Activated CD4-positive, alpha-beta T cell treated with anti-CD3 and anti-CD28 coated beads, Interleukin-2, amount 10 ng/mL, durations not matched to agents 7 days and 5 days (primary cell): ENCODE measurements at regions not wholly inside any gene's neighbourhood (a gene's known extent, or its start where the extent isn't known, plus 50 kb on each side); places are given as distances from the start of the nearest gene placed in this dataset.

Experiments
- CTCF ChIA-PET: fragments of 350-600 bp; sonication (Branson Sonifier 250); formaldehyde crosslinking; loops from one replicate; lab custom pipeline; 2021; ENCODE audit warnings: antibody characterized with exemption; lab: Charles Lee
- POLR2A ChIA-PET: fragments of 350-600 bp; sonication (Branson Sonifier 250); formaldehyde crosslinking; loops from one replicate; lab custom pipeline; 2021; ENCODE audit warnings: antibody characterized with exemption; lab: Charles Lee
- DNase-seq: peaks from one replicate; pipeline ENCODE4 v3.0.0-alpha.2; 2020
- H3K27ac Mint-ChIP-seq: one replicate; pipeline ENCODE4 v1.8.0; 2021; ENCODE audit warnings: mild to moderate bottlenecking, moderate library complexity, mixed read lengths
- H3K27me3 Mint-ChIP-seq: one replicate; pipeline ENCODE4 v1.8.0; 2021; ENCODE audit warnings: mixed read lengths
- H3K36me3 Mint-ChIP-seq: one replicate; pipeline ENCODE4 v1.8.0; 2021; ENCODE audit warnings: low read depth, mixed read lengths
- H3K4me1 Mint-ChIP-seq: one replicate; pipeline ENCODE4 v1.8.0; 2021; ENCODE audit warnings: mixed read lengths
- H3K4me3 Mint-ChIP-seq: one replicate; pipeline ENCODE4 v1.8.0; 2021; ENCODE audit warnings: mild to moderate bottlenecking, moderate library complexity, mixed read lengths
- H3K9me3 Mint-ChIP-seq: one replicate; pipeline ENCODE4 v1.8.0; 2021; ENCODE audit warnings: mixed read lengths

DNA sequence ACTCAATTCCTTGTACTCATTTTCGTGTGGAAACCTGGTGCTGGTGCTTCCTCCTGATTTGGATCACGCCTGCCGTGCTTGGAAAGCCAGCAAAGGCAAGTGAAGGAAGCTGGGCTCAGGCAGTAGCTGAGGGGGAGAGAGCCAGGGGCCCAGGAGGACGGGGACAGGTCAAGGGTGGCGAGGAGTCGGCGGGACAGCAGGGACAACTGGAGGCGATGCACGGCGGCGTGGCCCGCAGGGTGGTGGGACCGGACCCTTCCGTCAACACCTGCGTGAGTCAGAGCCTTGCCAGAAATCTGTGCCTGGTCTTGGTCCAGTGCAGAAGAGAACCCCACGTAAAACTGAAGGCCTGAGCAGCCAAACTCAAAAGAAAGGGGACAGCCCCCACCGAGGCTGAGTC, 309.7 kb upstream of the SHH start:
- ChIA-PET CTCF (no interaction called here), POLR2A (no interaction called here)
- H3K27me3 Mint-ChIP-seq = no peaks in the 10 kb centered on the region
- H3K27ac Mint-ChIP-seq = no peak overlapping the region
- H3K36me3 Mint-ChIP-seq = no peaks in the 10 kb centered on the region
- no peaks in the 10 kb centered on the region for H3K4me1 Mint-ChIP-seq
- DNase-seq = no peak
- no peak overlapping the region for H3K4me3 Mint-ChIP-seq
- no peaks in the 10 kb centered on the region for H3K9me3 Mint-ChIP-seq

DNA sequence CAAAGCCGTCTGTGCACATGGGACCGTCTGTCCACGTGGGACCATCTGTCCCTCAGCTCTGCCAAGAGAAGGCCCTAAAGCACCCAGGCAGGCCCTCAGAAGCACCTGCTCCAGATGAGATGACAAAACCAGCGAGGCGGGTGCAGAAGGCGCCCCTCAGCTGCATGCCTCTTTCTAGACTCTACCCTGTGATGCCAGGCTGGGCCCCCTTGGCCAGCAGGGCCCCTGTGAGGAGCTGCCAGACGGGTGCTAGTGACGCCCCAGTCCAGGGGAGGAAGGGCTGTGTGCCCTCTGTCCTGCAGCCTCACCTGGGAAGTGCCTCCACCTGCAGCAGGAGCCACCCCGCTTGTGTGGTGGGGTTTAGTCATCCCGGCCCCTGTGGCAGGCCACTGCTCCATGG, 309.2 kb upstream of the SHH start:
- ChIA-PET POLR2A (no interaction called here), CTCF (no interaction called here)
- H3K27ac Mint-ChIP-seq = no peak overlapping the region
- H3K4me1 Mint-ChIP-seq = no peaks in the 10 kb centered on the region
- H3K4me3 Mint-ChIP-seq = no peak overlapping the region
- H3K27me3 Mint-ChIP-seq = no peaks in the 10 kb centered on the region
- no peaks in the 10 kb centered on the region for H3K9me3 Mint-ChIP-seq
- DNase-seq = no peak
- no peaks in the 10 kb centered on the region for H3K36me3 Mint-ChIP-seq

DNA sequence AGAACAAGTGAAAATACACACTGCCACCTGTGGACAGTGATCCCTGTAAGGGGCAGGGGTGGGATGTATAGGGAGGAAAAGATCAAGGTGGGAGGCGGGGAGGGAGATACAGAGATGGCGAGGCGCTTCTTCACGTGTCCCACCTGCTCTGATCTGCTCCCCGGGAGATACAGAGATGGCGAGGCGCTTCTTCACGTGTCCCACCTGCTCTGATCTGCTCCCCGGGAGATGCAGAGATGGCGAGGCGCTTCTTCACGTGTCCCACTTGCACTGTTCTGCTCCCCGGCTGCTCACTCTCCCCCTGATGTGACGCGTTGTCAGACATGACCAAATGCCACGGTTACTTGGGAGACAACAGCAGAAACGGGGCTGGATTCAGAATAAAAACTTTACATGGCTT, 308.3 kb upstream of the SHH start:
- H3K36me3 Mint-ChIP-seq = no peaks in the 10 kb centered on the region
- H3K27ac Mint-ChIP-seq = no peak overlapping the region
- H3K27me3 Mint-ChIP-seq = no peaks in the 10 kb centered on the region
- H3K9me3 Mint-ChIP-seq = no peaks in the 10 kb centered on the region
- CTCF ChIA-PET = no interaction called here
- no peaks in the 10 kb centered on the region for H3K4me1 Mint-ChIP-seq
- POLR2A ChIA-PET = no interaction called here
- no peak overlapping the region for H3K4me3 Mint-ChIP-seq
- DNase-seq = no peak

DNA sequence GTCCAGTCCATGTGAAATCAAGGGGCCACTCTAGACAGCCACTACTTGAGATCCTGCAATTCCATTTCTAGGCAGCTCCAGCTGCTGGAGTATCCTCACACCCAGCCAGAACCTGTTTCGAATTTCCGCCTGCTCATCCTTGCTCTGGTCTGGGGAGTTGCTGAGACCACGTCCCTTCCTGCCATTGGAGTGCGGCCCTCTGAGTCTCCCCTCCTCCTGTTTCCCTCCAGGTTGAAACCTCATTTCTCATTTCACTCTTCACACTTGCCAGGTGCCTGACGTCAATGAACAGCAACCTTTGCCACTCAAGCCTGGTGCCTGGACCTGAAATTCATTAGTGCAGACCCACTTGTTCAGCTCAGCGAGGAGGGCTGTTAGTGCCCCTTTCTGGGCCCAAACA, 307.5 kb upstream of the SHH start:
- H3K27me3 Mint-ChIP-seq = no peaks in the 10 kb centered on the region

DNA sequence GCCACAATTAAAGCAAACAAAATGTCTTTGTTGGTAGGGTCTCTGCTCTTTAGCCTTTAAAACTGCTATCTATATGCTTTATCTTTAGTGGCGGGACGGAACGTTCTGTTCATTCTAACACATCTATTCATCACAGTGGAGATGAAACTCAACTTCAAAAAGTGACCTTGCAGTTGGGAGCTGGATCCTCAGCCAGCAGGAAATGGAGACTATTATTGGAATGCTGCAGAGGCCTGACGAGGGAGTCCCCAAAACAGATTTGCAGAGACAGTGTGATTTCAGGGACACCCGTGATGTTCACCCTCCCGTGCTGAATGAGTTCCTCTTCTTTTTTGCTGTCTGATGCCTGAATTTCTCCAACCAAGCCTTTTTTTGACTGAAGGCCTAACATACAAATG, 306.0 kb upstream of the SHH start:
- no peak overlapping the region for H3K4me3 Mint-ChIP-seq
- ChIA-PET CTCF (no interaction called here), POLR2A (no interaction called here)
- no peaks in the 10 kb centered on the region for H3K4me1 Mint-ChIP-seq
- no peaks in the 10 kb centered on the region for H3K9me3 Mint-ChIP-seq
- H3K27me3 Mint-ChIP-seq = no peaks in the 10 kb centered on the region
- H3K36me3 Mint-ChIP-seq = no peaks in the 10 kb centered on the region
- H3K27ac Mint-ChIP-seq = no peak overlapping the region
- DNase-seq = no peak

More for the DNA sequence above, 307.5 kb upstream of the SHH start:
- no peak overlapping the region for H3K27ac Mint-ChIP-seq
- ChIA-PET CTCF (no interaction called here), POLR2A (no interaction called here)
- no peak overlapping the region for H3K4me3 Mint-ChIP-seq
- no peaks in the 10 kb centered on the region for H3K4me1 Mint-ChIP-seq
- H3K9me3 Mint-ChIP-seq = no peaks in the 10 kb centered on the region
- DNase-seq = no peak
- no peaks in the 10 kb centered on the region for H3K36me3 Mint-ChIP-seq

DNA sequence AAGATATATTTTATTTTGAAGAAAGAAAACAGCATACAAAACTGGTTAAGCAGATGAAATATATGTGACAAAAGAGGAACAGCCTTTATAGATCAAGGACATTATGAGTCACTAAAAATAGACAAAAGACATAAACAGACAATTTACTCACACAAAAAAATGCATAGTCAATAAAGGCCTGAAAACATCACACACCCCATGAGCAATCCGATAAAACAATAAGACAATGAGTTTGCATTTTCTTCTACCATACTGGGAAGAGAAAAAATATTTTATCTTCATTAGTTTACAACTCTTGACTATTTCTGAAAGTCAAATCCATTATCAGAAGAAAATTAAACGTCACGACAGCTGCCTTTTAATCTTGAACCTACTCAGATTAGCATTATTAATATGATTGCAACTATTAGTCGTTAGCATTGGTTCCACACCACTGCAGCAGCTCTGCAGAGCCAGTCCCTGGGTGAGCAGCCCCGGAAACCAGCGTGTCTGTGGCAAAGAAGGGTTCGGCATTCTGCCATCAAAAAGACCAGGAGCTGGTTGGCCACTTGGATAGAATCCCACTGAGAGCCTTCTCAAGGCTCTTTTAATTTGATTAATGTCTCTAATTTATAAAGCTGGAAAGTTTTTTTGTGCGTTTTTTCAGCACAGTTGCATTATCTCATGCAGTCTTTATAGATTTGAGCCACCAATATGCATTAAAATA, 305.4 kb upstream of the SHH start:
- Mint-ChIP-seq H3K4me3 (no peak overlapping the region), H3K36me3 (no peaks in the 10 kb centered on the region), H3K27me3 (no peaks in the 10 kb centered on the region), H3K4me1 (no peaks in the 10 kb centered on the region), H3K9me3 (no peaks in the 10 kb centered on the region), H3K27ac (no peak overlapping the region)
- CTCF ChIA-PET = no interaction called here
- no peak for DNase-seq
- POLR2A ChIA-PET = no interaction called here

DNA sequence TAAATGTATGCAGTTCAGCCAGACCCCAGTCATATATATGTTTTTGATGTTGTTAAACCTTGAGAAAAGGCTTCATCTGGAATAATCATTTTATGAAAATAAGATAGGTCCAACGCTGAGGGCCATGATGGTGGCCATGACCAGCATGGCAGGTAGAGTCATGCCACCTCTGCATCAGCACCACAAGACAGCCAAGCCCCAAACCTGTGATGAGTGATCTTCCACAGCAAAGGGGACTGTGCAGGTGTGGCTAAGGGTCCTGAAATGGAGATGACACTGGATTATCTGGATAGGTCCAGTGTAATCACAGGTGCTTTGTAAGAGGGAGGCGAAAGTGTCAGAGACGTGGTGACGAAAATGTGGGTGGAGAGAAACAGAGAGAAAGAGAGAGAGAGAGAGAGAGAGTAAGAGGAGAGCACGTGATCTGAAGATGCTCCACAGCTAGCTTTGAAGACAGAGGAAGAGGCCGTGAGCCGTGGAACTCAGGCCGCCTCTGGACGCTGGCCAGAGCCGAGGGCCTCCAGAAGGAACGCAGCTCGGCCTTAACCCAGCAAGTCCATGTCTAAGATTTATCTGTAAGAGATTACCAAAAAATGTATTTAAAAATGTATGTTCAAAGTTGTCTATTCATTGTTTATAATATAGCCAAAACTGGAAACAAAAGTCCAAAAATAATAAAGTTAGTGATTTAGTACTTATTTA, 304.4 kb upstream of the SHH start:
- no peak for DNase-seq
- Mint-ChIP-seq H3K36me3 (no peaks in the 10 kb centered on the region), H3K27me3 (no peaks in the 10 kb centered on the region), H3K4me3 (no peak overlapping the region), H3K27ac (no peak overlapping the region), H3K4me1 (no peaks in the 10 kb centered on the region), H3K9me3 (no peaks in the 10 kb centered on the region)
- ChIA-PET CTCF (no interaction called here), POLR2A (no interaction called here)

DNA sequence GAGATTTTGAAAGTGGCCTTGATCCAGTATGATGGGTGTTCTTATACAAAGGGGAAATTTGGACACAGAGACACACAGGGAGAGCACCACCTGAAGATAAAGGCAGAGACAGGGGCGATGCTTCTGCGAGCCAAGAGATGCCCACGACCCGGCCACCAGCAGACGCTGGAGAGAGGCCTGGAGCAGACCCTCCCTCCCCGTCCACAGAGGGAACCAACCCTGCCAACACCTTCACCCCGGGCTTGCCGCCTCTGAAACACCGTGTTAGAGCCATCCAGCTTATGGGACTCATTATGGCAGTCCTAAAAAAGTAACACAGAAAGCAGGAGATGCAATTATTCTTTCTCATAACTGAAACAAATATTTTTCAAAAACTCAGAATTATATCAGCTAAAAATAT, 303.3 kb upstream of the SHH start:
- no peak overlapping the region for H3K27ac Mint-ChIP-seq
- no peaks in the 10 kb centered on the region for H3K27me3 Mint-ChIP-seq
- no peaks in the 10 kb centered on the region for H3K4me1 Mint-ChIP-seq
- ChIA-PET CTCF (no interaction called here), POLR2A (no interaction called here)
- H3K4me3 Mint-ChIP-seq = no peak overlapping the region
- H3K36me3 Mint-ChIP-seq = no peaks in the 10 kb centered on the region
- no peaks in the 10 kb centered on the region for H3K9me3 Mint-ChIP-seq
- no peak for DNase-seq

DNA sequence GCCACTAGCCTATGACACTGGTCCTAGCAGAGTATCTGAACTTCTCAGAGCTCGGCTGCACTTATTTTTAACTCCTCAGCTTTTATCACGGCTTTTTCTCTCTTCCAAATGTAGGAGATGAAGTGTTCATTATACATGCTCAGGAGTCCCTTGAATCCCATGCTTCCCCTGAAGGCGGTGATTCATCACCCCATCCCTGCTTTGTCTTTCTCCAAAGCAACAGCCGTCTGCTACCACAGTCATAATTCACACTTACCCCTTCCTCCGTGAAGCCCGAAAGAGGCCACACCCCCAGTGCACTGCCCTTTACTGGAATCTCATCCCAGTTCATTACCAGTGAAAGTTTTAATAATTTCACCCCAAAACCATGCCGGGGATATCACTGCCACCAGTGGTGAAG, 301.5 kb upstream of the SHH start:
- Mint-ChIP-seq H3K4me3 (no peak overlapping the region), H3K4me1 (no peaks in the 10 kb centered on the region), H3K36me3 (no peaks in the 10 kb centered on the region), H3K9me3 (no peaks in the 10 kb centered on the region), H3K27me3 (no peaks in the 10 kb centered on the region), H3K27ac (no peak overlapping the region)
- no peak for DNase-seq
- POLR2A ChIA-PET = no interaction called here
- CTCF ChIA-PET = no interaction called here

DNA sequence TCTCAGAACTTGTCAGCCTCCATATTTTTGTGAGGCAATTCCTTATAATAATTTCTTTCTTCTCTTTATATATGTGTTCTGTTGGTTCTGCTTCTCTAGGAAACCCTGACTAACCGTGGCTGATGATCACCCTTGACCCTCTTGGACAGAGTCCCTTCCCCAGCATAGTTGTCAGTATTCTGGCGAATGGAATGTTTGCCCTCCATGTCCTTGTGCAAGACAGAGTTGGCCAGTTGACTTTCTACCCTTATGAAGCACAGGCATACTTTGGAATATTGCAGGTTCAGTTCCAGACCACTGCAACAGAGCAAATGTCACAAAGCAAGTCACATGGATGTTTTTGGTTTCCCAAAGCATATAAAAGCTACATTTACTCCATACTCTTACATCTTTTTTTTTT, 297.7 kb upstream of the SHH start:
- Mint-ChIP-seq H3K27me3 (no peaks in the 10 kb centered on the region), H3K27ac (no peak overlapping the region), H3K4me3 (no peak overlapping the region), H3K36me3 (no peaks in the 10 kb centered on the region), H3K9me3 (no peaks in the 10 kb centered on the region), H3K4me1 (no peaks in the 10 kb centered on the region)
- no peak for DNase-seq
- ChIA-PET POLR2A (no interaction called here), CTCF (interaction anchor here (0.6 kb wide), 2 partner anchors 90 to 412 kb away, joined by 4 to 6 read pairs; no protein-coding TSS in a partner anchor)

DNA sequence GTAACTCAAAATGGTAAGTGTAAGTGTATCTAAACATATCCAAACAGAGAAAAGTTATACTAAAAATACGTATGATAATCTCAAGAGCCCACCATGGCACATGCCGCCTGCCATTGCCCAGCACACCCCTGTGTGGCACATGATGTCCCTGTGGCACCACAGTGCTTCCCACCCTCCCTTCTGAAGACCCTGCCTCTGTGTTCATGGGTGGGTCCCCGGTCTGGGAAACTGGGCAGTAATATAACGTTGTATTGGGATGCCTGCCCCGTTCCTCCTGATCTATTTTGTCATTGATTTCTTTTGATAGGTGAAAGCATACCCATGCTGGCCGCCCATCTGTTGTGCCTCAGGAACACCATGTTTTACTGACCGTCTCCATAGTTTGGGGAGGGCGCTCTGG, 296.8 kb upstream of the SHH start:
- Mint-ChIP-seq H3K27ac (no peak overlapping the region), H3K36me3 (no peaks in the 10 kb centered on the region), H3K4me1 (no peaks in the 10 kb centered on the region), H3K27me3 (no peaks in the 10 kb centered on the region), H3K4me3 (no peak overlapping the region), H3K9me3 (no peaks in the 10 kb centered on the region)
- POLR2A ChIA-PET = no interaction called here
- CTCF ChIA-PET = no interaction called here
- no peak for DNase-seq

DNA sequence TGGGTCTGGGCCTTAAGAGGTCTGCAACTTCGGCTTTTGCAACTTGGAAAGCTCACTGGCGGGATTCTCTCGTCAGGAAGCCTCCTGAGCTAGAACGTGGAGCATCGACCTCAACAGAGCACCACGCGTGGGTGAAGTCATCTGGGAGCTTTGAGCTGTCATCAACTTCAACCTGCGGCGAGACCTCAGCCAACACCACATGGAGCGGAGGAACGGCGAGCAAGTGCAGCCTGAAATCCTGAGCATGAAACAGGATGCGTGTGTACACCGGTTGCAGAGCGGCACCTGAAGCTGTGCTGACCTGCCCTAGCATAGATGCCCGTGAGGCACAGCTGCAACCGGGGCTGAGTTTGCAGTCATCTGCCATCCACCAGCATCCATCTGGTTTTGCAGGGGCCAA, 295.7 kb upstream of the SHH start:
- Mint-ChIP-seq H3K27me3 (no peaks in the 10 kb centered on the region), H3K9me3 (no peaks in the 10 kb centered on the region), H3K36me3 (no peaks in the 10 kb centered on the region), H3K4me1 (no peaks in the 10 kb centered on the region), H3K27ac (no peak overlapping the region), H3K4me3 (no peak overlapping the region)
- ChIA-PET CTCF (no interaction called here), POLR2A (no interaction called here)
- DNase-seq = no peak

DNA sequence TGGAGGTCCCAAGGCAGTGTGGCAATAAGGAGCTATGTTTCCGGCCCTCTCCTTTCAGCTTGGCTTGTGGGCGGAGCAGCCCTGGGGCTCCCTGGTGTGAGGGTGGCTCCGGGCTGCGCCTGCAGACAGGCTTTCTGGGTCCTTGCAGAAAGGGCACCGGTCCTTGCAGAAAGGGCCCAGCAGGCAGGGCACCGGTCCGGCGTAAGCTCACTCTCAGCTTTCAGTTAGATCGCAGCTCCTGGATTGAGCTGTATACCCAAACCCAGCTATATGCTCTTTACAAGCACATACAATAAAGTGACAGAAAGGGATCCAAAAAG, 293.8 kb upstream of the SHH start:
- no peaks in the 10 kb centered on the region for H3K4me1 Mint-ChIP-seq
- no peak overlapping the region for H3K4me3 Mint-ChIP-seq
- no peak overlapping the region for H3K27ac Mint-ChIP-seq
- CTCF ChIA-PET = no interaction called here
- POLR2A ChIA-PET = no interaction called here
- H3K9me3 Mint-ChIP-seq = no peaks in the 10 kb centered on the region
- no peak for DNase-seq
- no peaks in the 10 kb centered on the region for H3K27me3 Mint-ChIP-seq
- H3K36me3 Mint-ChIP-seq = no peaks in the 10 kb centered on the region
